VCaP (cell line): ENCODE measurements at regions not wholly inside any gene's neighbourhood (a gene's known extent, or its start where the extent isn't known, plus 50 kb on each side); places are given as distances from the start of the nearest gene placed in this dataset.

Source experiments
- H3K27ac ChIP-seq: fragments of 450-650 bp; 2 replicates; pipeline ENCODE4 v1.5.1; 2017
- TF ChIP-seq, protein P1 (sequence below): fragments of 450-650 bp; conservative IDR thresholded peaks from 2 replicates; pipeline ENCODE4 v1.5.1; 2017; ENCODE audit warnings: mild to moderate bottlenecking, moderate library complexity

DNA sequence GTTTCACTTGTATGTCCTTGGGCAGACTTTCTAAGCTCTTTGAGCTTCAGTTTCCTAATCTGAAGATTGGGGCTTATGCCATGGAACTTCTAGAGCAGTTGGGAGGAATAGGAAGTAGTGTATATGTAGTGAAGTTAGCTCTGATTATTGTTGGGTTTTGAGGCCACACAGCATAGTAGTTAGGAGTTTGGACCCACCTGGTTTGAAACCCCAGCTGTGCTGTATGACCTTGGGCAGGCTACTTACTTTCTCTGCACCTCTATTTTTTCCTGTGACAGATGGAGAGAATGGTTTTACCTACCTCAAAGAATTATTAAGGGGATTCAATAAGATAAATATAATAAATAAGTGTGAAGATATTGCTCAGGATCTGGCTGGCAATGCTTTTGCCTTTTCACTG, 61.4 kb upstream of the ADRB1 start:
- TF ChIP-seq, protein P1, sequence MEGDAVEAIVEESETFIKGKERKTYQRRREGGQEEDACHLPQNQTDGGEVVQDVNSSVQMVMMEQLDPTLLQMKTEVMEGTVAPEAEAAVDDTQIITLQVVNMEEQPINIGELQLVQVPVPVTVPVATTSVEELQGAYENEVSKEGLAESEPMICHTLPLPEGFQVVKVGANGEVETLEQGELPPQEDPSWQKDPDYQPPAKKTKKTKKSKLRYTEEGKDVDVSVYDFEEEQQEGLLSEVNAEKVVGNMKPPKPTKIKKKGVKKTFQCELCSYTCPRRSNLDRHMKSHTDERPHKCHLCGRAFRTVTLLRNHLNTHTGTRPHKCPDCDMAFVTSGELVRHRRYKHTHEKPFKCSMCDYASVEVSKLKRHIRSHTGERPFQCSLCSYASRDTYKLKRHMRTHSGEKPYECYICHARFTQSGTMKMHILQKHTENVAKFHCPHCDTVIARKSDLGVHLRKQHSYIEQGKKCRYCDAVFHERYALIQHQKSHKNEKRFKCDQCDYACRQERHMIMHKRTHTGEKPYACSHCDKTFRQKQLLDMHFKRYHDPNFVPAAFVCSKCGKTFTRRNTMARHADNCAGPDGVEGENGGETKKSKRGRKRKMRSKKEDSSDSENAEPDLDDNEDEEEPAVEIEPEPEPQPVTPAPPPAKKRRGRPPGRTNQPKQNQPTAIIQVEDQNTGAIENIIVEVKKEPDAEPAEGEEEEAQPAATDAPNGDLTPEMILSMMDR, result no peak
- H3K27ac ChIP-seq, result no peak overlapping the region

DNA sequence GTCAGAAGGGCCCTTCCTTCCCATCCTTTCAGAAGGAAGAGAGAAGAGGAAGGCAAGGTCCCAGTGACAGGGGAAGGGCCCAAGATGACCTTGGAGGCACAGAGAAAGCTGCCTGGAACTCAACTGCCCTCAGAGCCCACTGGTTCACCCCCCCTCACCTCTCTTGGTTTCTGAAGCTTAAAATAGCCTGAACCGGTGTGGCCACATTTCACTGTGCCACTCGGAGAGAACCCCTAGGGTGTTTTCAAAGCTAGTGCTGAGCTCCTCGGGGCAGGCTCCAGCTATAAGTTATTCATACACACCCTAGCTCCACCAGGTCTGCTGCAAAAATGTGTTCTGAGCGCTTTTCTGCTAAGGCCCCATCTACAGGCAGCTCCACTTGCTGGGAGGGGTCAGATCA, 60.9 kb upstream of the ADRB1 start:
- TF ChIP-seq, protein P1, result no peak

DNA sequence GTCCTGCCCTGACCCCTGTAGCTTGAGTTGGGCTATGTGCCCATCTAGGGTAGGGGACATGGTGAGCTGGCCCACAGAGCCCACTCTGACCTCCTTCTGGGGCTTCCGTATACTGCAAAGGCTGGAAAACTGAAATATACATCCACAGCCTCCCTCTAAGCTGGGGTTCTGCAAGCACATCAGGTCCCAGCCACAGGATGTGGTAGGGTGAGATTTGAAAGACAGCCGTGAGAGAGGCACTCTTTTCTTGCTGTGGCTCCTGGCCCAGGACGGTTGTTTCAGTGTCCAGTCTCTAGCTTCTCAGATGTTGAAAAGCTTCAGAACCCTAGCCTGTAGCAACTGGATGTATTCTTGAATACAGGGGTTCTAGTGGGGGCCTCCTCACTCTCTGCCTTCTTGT, 60.1 kb upstream of the ADRB1 start:
- no peak overlapping the region for H3K27ac ChIP-seq

More for the DNA sequence above, 60.9 kb upstream of the ADRB1 start:
- H3K27ac ChIP-seq, result no peak overlapping the region

DNA sequence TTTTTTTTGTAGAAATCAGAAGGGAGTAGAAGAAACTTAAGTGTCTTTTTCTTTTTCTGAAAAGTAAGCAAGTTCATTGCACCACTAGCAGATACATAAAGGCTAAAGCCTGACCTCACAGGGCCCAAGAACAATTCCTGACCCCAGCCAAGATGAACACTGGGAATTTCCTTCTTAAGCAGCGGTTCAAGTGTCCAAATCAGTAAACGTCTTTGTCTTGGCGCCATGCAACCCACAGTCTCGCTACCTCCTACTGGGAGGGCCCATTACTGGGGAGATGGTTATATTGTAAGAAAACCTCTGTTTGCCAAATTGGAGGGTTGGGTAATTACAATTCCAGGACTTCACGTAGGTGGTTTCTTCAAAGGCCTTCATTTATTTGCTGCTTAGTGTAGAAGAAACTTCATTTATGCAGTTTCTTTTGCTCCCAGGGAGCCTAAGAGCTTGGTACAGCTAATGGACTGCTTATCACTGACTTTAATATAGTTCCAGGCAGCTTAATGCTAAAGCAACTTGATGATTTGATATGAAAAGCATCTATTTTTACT, 58.3 kb upstream of the ADRB1 start:
- TF ChIP-seq, protein P1, result no peak
- H3K27ac ChIP-seq, result no peak overlapping the region

More for the DNA sequence above, 60.1 kb upstream of the ADRB1 start:
- TF ChIP-seq, protein P1, result no peak

DNA sequence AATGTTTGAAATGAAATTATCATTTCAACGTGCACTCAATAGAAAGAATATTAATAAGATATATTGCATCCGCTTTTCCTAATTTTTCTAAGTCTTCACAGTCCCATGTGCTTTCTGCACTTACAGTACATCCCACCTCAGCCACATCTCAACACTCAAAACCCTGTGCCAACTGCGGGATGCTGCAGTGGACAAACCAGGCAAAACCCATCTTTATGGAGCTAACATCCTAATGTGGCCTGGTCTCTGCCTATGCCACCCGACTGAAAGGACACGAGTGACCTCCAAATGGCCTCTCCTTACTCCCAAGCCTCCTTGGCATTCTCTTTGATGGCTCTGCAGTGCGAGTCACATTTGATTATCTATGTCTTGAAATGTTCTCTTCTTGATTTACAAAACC, 57.4 kb upstream of the ADRB1 start:
- H3K27ac ChIP-seq, result no peak overlapping the region
- TF ChIP-seq, protein P1, result no peak

DNA sequence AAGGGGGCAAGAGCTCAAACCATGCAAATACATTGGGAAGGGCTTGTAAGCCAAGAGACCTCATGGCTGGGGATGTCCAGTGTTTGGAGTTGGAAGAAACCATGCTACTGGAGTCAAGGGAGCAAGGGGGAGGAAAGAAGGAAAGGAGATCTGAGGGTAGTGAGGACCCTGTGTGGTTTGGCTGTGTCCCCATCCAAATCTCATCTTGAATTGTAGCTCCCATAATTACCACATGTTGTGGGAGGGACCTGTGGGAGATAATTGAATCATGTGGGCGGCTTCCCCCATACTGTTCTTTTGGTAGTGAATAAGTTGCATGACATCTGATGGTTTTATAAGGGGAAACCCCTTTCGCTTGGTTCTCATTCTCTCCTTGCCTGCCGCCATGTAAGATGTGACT, 56.5 kb upstream of the ADRB1 start:
- TF ChIP-seq, protein P1, result no peak
- H3K27ac ChIP-seq, result no peak overlapping the region

DNA sequence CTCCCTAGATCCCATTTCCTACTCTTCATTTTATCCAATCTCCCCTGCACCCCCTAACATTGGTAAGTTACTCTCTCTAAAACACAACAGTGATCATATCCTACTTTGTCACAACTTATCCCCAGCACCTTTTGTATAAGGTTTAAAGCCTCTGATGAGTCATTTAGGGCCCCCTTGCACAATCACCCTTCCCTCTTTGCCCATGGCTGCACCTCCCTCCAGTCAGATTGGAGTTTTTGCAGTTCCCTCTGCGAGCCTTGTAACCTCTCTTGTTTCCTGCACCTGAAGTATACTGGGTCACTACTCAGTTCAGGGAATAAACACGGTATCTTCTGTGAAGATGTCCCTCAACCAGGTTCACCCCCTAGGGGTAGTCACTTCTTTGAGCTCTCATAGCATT, 55.9 kb upstream of the ADRB1 start:
- TF ChIP-seq, protein P1, result no peak
- no peak overlapping the region for H3K27ac ChIP-seq
